Transverse colon (tissue), 4 donors: ENCODE measurements at regions not wholly inside any gene's neighbourhood (a gene's known extent, or its start where the extent isn't known, plus 50 kb on each side); places are given as distances from the start of the nearest gene placed in this dataset.

Source experiments
- CTCF ChIP-seq, 5 experiments: fragments of 200-600 bp in 3 of 5; fragments of 450-650 bp in 2 of 5; sonication (generic) in 3 of 5; IDR thresholded peaks; 1 replicate in 2 of 5; 2 replicates in 3 of 5; pipeline ENCODE4 v1.5.1; 2016 to 2017; ENCODE audit warnings: antibody characterized with exemption in 5 of 5, inconsistent platforms in 3 of 5, mild to moderate bottlenecking in 2 of 5, moderate library complexity in 1 of 5
- EP300 ChIP-seq: sonication (generic); formaldehyde crosslinking; IDR thresholded peaks from one replicate; pipeline ENCODE4 v1.6.1; 2017; ENCODE audit warnings: antibody characterized with exemption, low read depth
- POLR2AphosphoS5 ChIP-seq, 3 donors: sonication (generic); formaldehyde crosslinking; IDR thresholded peaks; one replicate each; pipeline ENCODE4 v1.6.1; 2016; ENCODE audit warnings: antibody characterized with exemption in 3 of 3

GRCh38 chr4:60194214-60194613 lies 1005.9 kb upstream of the ADGRL3 start:
- no peak for TF ChIP-seq CTCF (IDR thresholded peaks at IDR 0.05)
- no peak for TF ChIP-seq POLR2AphosphoS5 (IDR thresholded peaks at IDR 0.05)
- TF ChIP-seq EP300, result no peak
